Nephron progenitor cell (in vitro differentiated cells): ENCODE measurements at regions not wholly inside any gene's neighbourhood (a gene's known extent, or its start where the extent isn't known, plus 50 kb on each side); places are given as distances from the start of the nearest gene placed in this dataset.
A peak's percentile ranks its signal among the peaks of the same experiment; 100 is the strongest.

Experiments used
- DNase-seq: peaks from one replicate; pipeline ENCODE4 v3.0.0; 2021
- H3K27ac Mint-ChIP-seq: 2 replicates; pipeline ENCODE4 v1.8.0; 2021; ENCODE audit warnings: mild to moderate bottlenecking, moderate library complexity, mixed read lengths
- H3K27me3 Mint-ChIP-seq: 2 replicates; pipeline ENCODE4 v1.8.0; 2021; ENCODE audit warnings: mild to moderate bottlenecking, low read depth, mixed read lengths; ENCODE audit not compliant: poor library complexity
- H3K36me3 Mint-ChIP-seq: 2 replicates; pipeline ENCODE4 v1.8.0; 2021; ENCODE audit warnings: low read depth, mixed read lengths
- H3K4me1 Mint-ChIP-seq: 2 replicates; pipeline ENCODE4 v1.8.0; 2021; ENCODE audit warnings: mixed read lengths
- H3K4me3 Mint-ChIP-seq: 2 replicates; pipeline ENCODE4 v1.8.0; 2021; ENCODE audit warnings: mild to moderate bottlenecking, moderate library complexity, mixed read lengths
- H3K9me3 Mint-ChIP-seq: 2 replicates; pipeline ENCODE4 v1.8.0; 2021; ENCODE audit warnings: mild to moderate bottlenecking, moderate library complexity, mixed read lengths
- CTCF ChIP-seq: fragments of 200-600 bp; sonication (generic); IDR thresholded peaks from 2 replicates; pipeline ENCODE4 v1.5.0; 2021; ENCODE audit warnings: antibody characterized with exemption

GRCh38 chr22:27399161-27399560 lies 402.4 kb downstream of the MN1 start:
- no peak for TF ChIP-seq CTCF
- no peak overlapping the region for H3K4me3 Mint-ChIP-seq
- peaks cover 16% of the 10 kb centered on the region for H3K9me3 Mint-ChIP-seq
- H3K36me3 Mint-ChIP-seq: no peaks in the 10 kb centered on the region
- H3K4me1 Mint-ChIP-seq: no peaks in the 10 kb centered on the region
- DNase-seq: no peak
- no peak overlapping the region for H3K27ac Mint-ChIP-seq
- peaks cover 69% of the 10 kb centered on the region for H3K27me3 Mint-ChIP-seq

GRCh38 chr22:27400811-27401210 lies 400.7 kb downstream of the MN1 start:
- Mint-ChIP-seq H3K9me3 (peaks cover 16% of the 10 kb centered on the region), H3K36me3 (no peaks in the 10 kb centered on the region), H3K27ac (no peak overlapping the region), H3K4me3 (no peak overlapping the region), H3K27me3 (peaks cover 59% of the 10 kb centered on the region), H3K4me1 (no peaks in the 10 kb centered on the region)
- no peak for TF ChIP-seq CTCF
- no peak for DNase-seq

- peaks cover 16% of the 10 kb centered on the region for H3K9me3 Mint-ChIP-seq
- H3K36me3 Mint-ChIP-seq: no peaks in the 10 kb centered on the region
- H3K27ac Mint-ChIP-seq: no peak overlapping the region
- no peak for DNase-seq
- H3K4me3 Mint-ChIP-seq: no peak overlapping the region
- peaks cover 58% of the 10 kb centered on the region for H3K27me3 Mint-ChIP-seq
- TF ChIP-seq CTCF: no peak
- peaks cover 5% of the 10 kb centered on the region for H3K4me1 Mint-ChIP-seq
Measured at GRCh38 chr22:27401321-27401720, 400.2 kb downstream of the MN1 start.

- Mint-ChIP-seq H3K4me3 (no peak overlapping the region), H3K4me1 (peaks cover 20% of the 10 kb centered on the region), H3K36me3 (no peaks in the 10 kb centered on the region), H3K9me3 (peaks cover 16% of the 10 kb centered on the region), H3K27me3 (peaks cover 52% of the 10 kb centered on the region), H3K27ac (no peak overlapping the region)
- TF ChIP-seq CTCF: no peak
- DNase-seq: no peak
Measured at GRCh38 chr22:27404441-27404840, 397.1 kb downstream of the MN1 start.

- Mint-ChIP-seq H3K27me3 (peaks cover 46% of the 10 kb centered on the region), H3K4me1 (peaks cover 25% of the 10 kb centered on the region), H3K36me3 (no peaks in the 10 kb centered on the region), H3K27ac (no peak overlapping the region), H3K9me3 (peaks cover 16% of the 10 kb centered on the region), H3K4me3 (peak overlapping the region; percentile 11)
- peak; percentile 73 for DNase-seq
- peak; percentile 75 for TF ChIP-seq CTCF
Measured at GRCh38 chr22:27405672-27406388, 395.7 kb downstream of the MN1 start.

GRCh38 chr22:27406389-27406861 lies 395.1 kb downstream of the MN1 start:
- H3K4me1 Mint-ChIP-seq: peaks cover 25% of the 10 kb centered on the region
- no peak overlapping the region for H3K4me3 Mint-ChIP-seq
- peaks cover 46% of the 10 kb centered on the region for H3K27me3 Mint-ChIP-seq
- H3K27ac Mint-ChIP-seq: no peak overlapping the region
- TF ChIP-seq CTCF: no peak
- no peak for DNase-seq
- H3K9me3 Mint-ChIP-seq: peaks cover 13% of the 10 kb centered on the region
- H3K36me3 Mint-ChIP-seq: no peaks in the 10 kb centered on the region
